ENCODE measurements at regions not wholly inside any gene's neighbourhood (a gene's known extent, or its start where the extent isn't known, plus 50 kb on each side); places are given as distances from the start of the nearest gene placed in this dataset.

GRCh38 chr3:144462337-144462736 is 490.7 kb downstream of the DIPK2A start:
- Histone ChIP-seq H3K36me3 (ENCODE audit: insufficient read depth, low read length) (no peaks in the 10 kb centered on the region), H3K4me3 (ENCODE audit: low read length) (no peak overlapping the region), H3K4me1 (ENCODE audit: insufficient read depth, low read length) (no peaks in the 10 kb centered on the region), H3K27me3 (ENCODE audit: control insufficient read depth in 1 of 2, insufficient read depth in 2 of 2, low read length in 2 of 2) (no peaks in the 10 kb centered on the region), H3K9me3 (ENCODE audit: control insufficient read depth in 1 of 2, insufficient read depth in 1 of 2, low read length in 2 of 2) (no peaks in the 10 kb centered on the region), H3K27ac (ENCODE audit: low read depth in 1 of 2, low read length in 2 of 2) (no peak overlapping the region)
- no peaks in the 10 kb centered on the region for H3K27me3 Mint-ChIP-seq
- POLR2A ChIA-PET = no interaction called here
- no peak overlapping the region for H3K4me3 Mint-ChIP-seq
- DNase-seq (no peak), ATAC-seq (ENCODE audit: poor library complexity) (no peak)
- no peaks in the 10 kb centered on the region for H3K9me3 Mint-ChIP-seq
- no peaks in the 10 kb centered on the region for H3K36me3 Mint-ChIP-seq (ENCODE audit: low read depth)
- no peak overlapping the region for H3K27ac Mint-ChIP-seq
- H3K4me1 Mint-ChIP-seq (ENCODE audit: low read depth) = no peaks in the 10 kb centered on the region
- no peak for TF ChIP-seq CTCF (IDR thresholded peaks at IDR 0.05)
- CTCF ChIA-PET = no interaction called here
- intact Hi-C loops (cut with DNase I, micrococcal nuclease) = no loop called here

GRCh38 chr3:144463911-144464310 is 492.3 kb downstream of the DIPK2A start:
- H3K4me1 Mint-ChIP-seq (ENCODE audit: low read depth) = no peaks in the 10 kb centered on the region
- no peaks in the 10 kb centered on the region for H3K27me3 ChIP-seq (ENCODE audit: control insufficient read depth in 1 of 2, insufficient read depth in 2 of 2, low read length in 2 of 2)
- H3K4me1 ChIP-seq (ENCODE audit: insufficient read depth, low read length) = no peaks in the 10 kb centered on the region
- H3K9me3 Mint-ChIP-seq = no peaks in the 10 kb centered on the region
- no peaks in the 10 kb centered on the region for H3K36me3 ChIP-seq (ENCODE audit: insufficient read depth, low read length)
- no peaks in the 10 kb centered on the region for H3K9me3 ChIP-seq (ENCODE audit: control insufficient read depth in 1 of 2, insufficient read depth in 1 of 2, low read length in 2 of 2)
- POLR2A ChIA-PET = no interaction called here
- no peak overlapping the region for H3K27ac Mint-ChIP-seq
- H3K27ac ChIP-seq (ENCODE audit: low read depth in 1 of 2, low read length in 2 of 2) = no peak overlapping the region
- DNase-seq (no peak), ATAC-seq (ENCODE audit: poor library complexity) (no peak)
- no peak overlapping the region for H3K4me3 Mint-ChIP-seq
- intact Hi-C loops (cut with DNase I, micrococcal nuclease) = no loop called here
- no peaks in the 10 kb centered on the region for H3K27me3 Mint-ChIP-seq
- no peak for TF ChIP-seq CTCF (IDR thresholded peaks at IDR 0.05)
- no peaks in the 10 kb centered on the region for H3K36me3 Mint-ChIP-seq (ENCODE audit: low read depth)
- CTCF ChIA-PET = no interaction called here
- H3K4me3 ChIP-seq (ENCODE audit: low read length) = no peak overlapping the region

GRCh38 chr3:144466114-144466513 is 494.5 kb downstream of the DIPK2A start:
- Mint-ChIP-seq H3K27me3 (no peaks in the 10 kb centered on the region), H3K36me3 (ENCODE audit: low read depth) (no peaks in the 10 kb centered on the region), H3K4me3 (no peak overlapping the region), H3K27ac (no peak overlapping the region), H3K9me3 (no peaks in the 10 kb centered on the region), H3K4me1 (ENCODE audit: low read depth) (no peaks in the 10 kb centered on the region)
- ChIA-PET POLR2A (no interaction called here), CTCF (no interaction called here)
- no peaks in the 10 kb centered on the region for H3K4me1 ChIP-seq (ENCODE audit: insufficient read depth, low read length)
- H3K4me3 ChIP-seq (ENCODE audit: low read length) = no peak overlapping the region
- H3K9me3 ChIP-seq (ENCODE audit: control insufficient read depth in 1 of 2, insufficient read depth in 1 of 2, low read length in 2 of 2) = no peaks in the 10 kb centered on the region
- DNase-seq = no peak
- H3K27me3 ChIP-seq (ENCODE audit: control insufficient read depth in 1 of 2, insufficient read depth in 2 of 2, low read length in 2 of 2) = no peaks in the 10 kb centered on the region
- ATAC-seq (ENCODE audit: poor library complexity) = no peak
- TF ChIP-seq CTCF (IDR thresholded peaks at IDR 0.05) = no peak
- H3K27ac ChIP-seq (ENCODE audit: low read depth in 1 of 2, low read length in 2 of 2) = no peak overlapping the region
- intact Hi-C loops (cut with DNase I, micrococcal nuclease) = no loop called here
- H3K36me3 ChIP-seq (ENCODE audit: insufficient read depth, low read length) = no peaks in the 10 kb centered on the region
